PC-3 (cell line): ENCODE measurements at regions not wholly inside any gene's neighbourhood (a gene's known extent, or its start where the extent isn't known, plus 50 kb on each side); places are given as distances from the start of the nearest gene placed in this dataset.

Experiments used
- ATAC-seq: fragments of 200-7000 bp; cut with Tn5 transposase; 2 replicates; pipeline ENCODE4 v1.9.1; 2020; ENCODE audit warnings: mild to moderate bottlenecking, moderate library complexity
- BruUV-seq: library from RNA; stranded (reverse); fragments of 400-500 nt; replicated peaks from 2 replicates; lab custom pipeline; 2021; lab: Mats Ljungman, UMichigan
- CTCF ChIA-PET: fragments of 300-600 bp; sonication (Branson Sonifier 250); formaldehyde crosslinking; loops from one replicate; lab custom pipeline; 2022; ENCODE audit warnings: antibody characterized with exemption; lab: Charles Lee
- POLR2A ChIA-PET: fragments of 300-600 bp; sonication (Branson Sonifier 250); formaldehyde crosslinking; loops from one replicate; lab custom pipeline; 2022; ENCODE audit warnings: antibody characterized with exemption; ENCODE audit not compliant: unreplicated experiment; lab: Charles Lee
- DNase-seq: peaks from one replicate; pipeline ENCODE4 v3.0.0-alpha.2; 2015
- H2AFZ ChIP-seq: fragments of 300-600 bp; sonication (generic); 2 replicates; pipeline ENCODE4 v1.6.0; 2016; ENCODE audit warnings: antibody characterized with exemption, low read length
- H3F3A ChIP-seq: fragments of 300-600 bp; sonication (generic); one replicate; pipeline ENCODE4 v1.6.0; 2017; ENCODE audit warnings: antibody characterized with exemption, low read length, control low read depth, mild to moderate bottlenecking; ENCODE audit not compliant: unreplicated experiment
- H3K27ac ChIP-seq: fragments of 300-600 bp; sonication (generic); 2 replicates; pipeline ENCODE4 v1.5.1; 2016; ENCODE audit warnings: mild to moderate bottlenecking, low read length
- H3K27me3 ChIP-seq: fragments of 300-600 bp; sonication (generic); 2 replicates; pipeline ENCODE4 v1.6.1; 2016; ENCODE audit warnings: low read length, mixed read lengths
- H3K36me3 ChIP-seq: fragments of 300-600 bp; sonication (generic); 2 replicates; pipeline ENCODE4 v1.6.1; 2016; ENCODE audit warnings: low read depth, mixed run types, low read length, mixed read lengths
- H3K4me1 ChIP-seq: fragments of 300-600 bp; sonication (generic); 2 replicates; pipeline ENCODE4 v1.5.1; 2016; ENCODE audit warnings: low read length; ENCODE audit not compliant: insufficient read depth
- H3K4me2 ChIP-seq: fragments of 300-600 bp; sonication (generic); 2 replicates; pipeline ENCODE4 v1.6.0; 2016; ENCODE audit warnings: low read length
- H3K4me3 ChIP-seq: fragments of 300-600 bp; sonication (generic); 2 replicates; pipeline ENCODE4 v1.5.1; 2016; ENCODE audit warnings: mild to moderate bottlenecking, low read length, mixed read lengths
- H3K79me2 ChIP-seq: fragments of 300-600 bp; sonication (generic); 2 replicates; pipeline ENCODE4 v1.6.1; 2017; ENCODE audit warnings: low read length, mixed read lengths
- H3K9ac ChIP-seq: fragments of 300-600 bp; sonication (generic); 2 replicates; pipeline ENCODE4 v1.6.0; 2016; ENCODE audit warnings: mild to moderate bottlenecking, low read length
- H3K9me2 ChIP-seq: fragments of 300-600 bp; sonication (generic); replicated peaks from 2 replicates; pipeline ENCODE4 v1.6.1; 2016; ENCODE audit warnings: mixed run types, low read length, mixed read lengths
- H3K9me3 ChIP-seq: fragments of 300-600 bp; sonication (generic); 2 replicates; pipeline ENCODE4 v1.6.1; 2016; ENCODE audit warnings: low read length, mixed read lengths
- H4K20me1 ChIP-seq: fragments of 300-600 bp; sonication (generic); 2 replicates; pipeline ENCODE4 v1.6.1; 2016; ENCODE audit warnings: low read length, mixed read lengths
- CTCF ChIP-seq: fragments of 300-600 bp; sonication (generic); conservative IDR thresholded peaks from 2 replicates; pipeline ENCODE4 v1.5.1; 2017; ENCODE audit warnings: antibody characterized with exemption, low read depth, mild to moderate bottlenecking, low read length
- EZH2 ChIP-seq: fragments of 300-600 bp; sonication (generic); IDR thresholded peaks from one replicate; pipeline ENCODE4 v1.6.1; 2017; ENCODE audit warnings: antibody characterized with exemption, mild to moderate bottlenecking, low read length; ENCODE audit not compliant: unreplicated experiment
- EZH2phosphoT487 ChIP-seq: fragments of 300-600 bp; sonication (generic); IDR thresholded peaks from 2 replicates; pipeline ENCODE4 v1.6.1; 2018; ENCODE audit warnings: mild to moderate bottlenecking, antibody characterized with exemption, low read length, borderline replicate concordance
- intact Hi-C: fragments of 100-400 bp; cut with micrococcal nuclease; formaldehyde crosslinking; loops from 2 replicates; pipeline ENCODE4 v1.9.0; 2023

- Histone ChIP-seq H3K9ac (no peak overlapping the region), H3K36me3 (no peaks in the 10 kb centered on the region), H4K20me1 (no peaks in the 10 kb centered on the region), H3K27me3 (peaks cover 31% of the 10 kb centered on the region), H3K4me1 (no peaks in the 10 kb centered on the region), H3K4me2 (no peak overlapping the region), H3K27ac (no peak overlapping the region), H3K9me3 (no peaks in the 10 kb centered on the region), H3F3A (no peaks in the 10 kb centered on the region), H2AFZ (no peak overlapping the region), H3K79me2 (no peaks in the 10 kb centered on the region), H3K9me2 (no peaks in the 10 kb centered on the region), H3K4me3 (no peak overlapping the region)
- ChIA-PET POLR2A (no interaction called here), CTCF (no interaction called here)
- no peak for TF ChIP-seq CTCF
- TF ChIP-seq EZH2, result no peak
- no peak for TF ChIP-seq EZH2phosphoT487
- no TSS peak for BruUV-seq
- no peak for DNase-seq
- intact Hi-C loops, result no loop called here
- no peak for ATAC-seq
Measured at GRCh38 chr1:60126723-60127122, 53.2 kb upstream of the C1orf87 start.
